Mesenchymal stem cell (in vitro differentiated cells and primary cell): ENCODE measurements at regions not wholly inside any gene's neighbourhood (a gene's known extent, or its start where the extent isn't known, plus 50 kb on each side); places are given as distances from the start of the nearest gene placed in this dataset.
A peak's percentile ranks its signal among the peaks of the same experiment; 100 is the strongest.

Experiments
- DNase-seq: peaks from one replicate; pipeline ENCODE4 v3.0.0-alpha.2; 2013
- H2AFZ ChIP-seq: one replicate; pipeline ENCODE4 v1.6.1; 2013; ENCODE audit warnings: low read depth, mild to moderate bottlenecking, control low read depth, inconsistent platforms, low read length, moderate library complexity
- H2AK5ac ChIP-seq: 2 replicates; pipeline ENCODE4 v1.6.1; 2013; ENCODE audit warnings: low read length, moderate library complexity, mild to moderate bottlenecking, inconsistent platforms; ENCODE audit not compliant: severe bottlenecking
- H2BK120ac ChIP-seq: one replicate; pipeline ENCODE4 v1.6.1; 2013; ENCODE audit warnings: low read depth, mild to moderate bottlenecking, inconsistent platforms, low read length, moderate library complexity
- H2BK12ac ChIP-seq, 2 experiments: one replicate each; pipeline ENCODE4 v1.6.1; 2013; ENCODE audit warnings: inconsistent platforms in 2 of 2, low read length in 2 of 2, mild to moderate bottlenecking in 2 of 2, moderate library complexity in 2 of 2, control low read depth in 1 of 2
- H2BK15ac ChIP-seq: one replicate; pipeline ENCODE4 v1.6.1; 2013; ENCODE audit warnings: mild to moderate bottlenecking, low read depth, inconsistent platforms; ENCODE audit not compliant: poor library complexity, severe bottlenecking
- H2BK5ac ChIP-seq: 2 replicates; pipeline ENCODE4 v1.6.1; 2013; ENCODE audit warnings: low read depth, mild to moderate bottlenecking, low read length, control low read depth, inconsistent platforms; ENCODE audit not compliant: poor library complexity, severe bottlenecking
- H3K14ac ChIP-seq, 2 experiments: one replicate each; pipeline ENCODE4 v1.6.1; 2013; ENCODE audit warnings: inconsistent platforms in 2 of 2, low read length in 2 of 2, control low read depth in 1 of 2, mild to moderate bottlenecking in 1 of 2, moderate library complexity in 1 of 2
- H3K18ac ChIP-seq, 2 experiments: one replicate each; pipeline ENCODE4 v1.6.1; 2013; ENCODE audit warnings: inconsistent platforms in 2 of 2, low read length in 2 of 2, control low read depth in 1 of 2, low read depth in 1 of 2, mild to moderate bottlenecking in 1 of 2
- H3K23ac ChIP-seq, 2 experiments: one replicate each; pipeline ENCODE4 v1.6.1; 2013; ENCODE audit warnings: inconsistent platforms in 2 of 2, low read length in 2 of 2, mild to moderate bottlenecking in 2 of 2, moderate library complexity in 2 of 2, control low read depth in 1 of 2
- H3K27ac ChIP-seq: 2 replicates; pipeline ENCODE4 v1.5.1; 2013; ENCODE audit warnings: mild to moderate bottlenecking, moderate library complexity, low read length, control low read depth, inconsistent platforms; ENCODE audit not compliant: poor library complexity, severe bottlenecking
- H3K27me3 ChIP-seq, 2 experiments: 2 replicates each; pipeline versions ENCODE4 v1.6.1 to v1.7.0; 2013; ENCODE audit warnings: low read length in 2 of 2, mild to moderate bottlenecking in 2 of 2, moderate library complexity in 2 of 2, control low read depth in 1 of 2, inconsistent platforms in 1 of 2; ENCODE audit not compliant: control insufficient read depth in 1 of 2, insufficient read depth in 1 of 2
- H3K36me3 ChIP-seq, 2 experiments: 2 replicates each; pipeline versions ENCODE4 v1.6.1 to v1.7.0; 2013; ENCODE audit warnings: low read length in 2 of 2, control low read depth in 1 of 2, inconsistent platforms in 1 of 2, low read depth in 1 of 2, mild to moderate bottlenecking in 1 of 2; ENCODE audit not compliant: insufficient read depth in 2 of 2, control insufficient read depth in 1 of 2
- H3K4ac ChIP-seq, 2 experiments: one replicate each; pipeline ENCODE4 v1.6.1; 2013; ENCODE audit warnings: inconsistent platforms in 2 of 2, low read length in 2 of 2, mild to moderate bottlenecking in 2 of 2, moderate library complexity in 2 of 2, control low read depth in 1 of 2, low read depth in 1 of 2
- H3K4me1 ChIP-seq: 2 replicates; pipeline ENCODE4 v1.6.1; 2013; ENCODE audit warnings: low read depth, low read length, control low read depth; ENCODE audit not compliant: control insufficient read depth, insufficient read depth
- H3K4me2 ChIP-seq: 2 replicates; pipeline ENCODE4 v1.6.1; 2013; ENCODE audit warnings: low read length, mild to moderate bottlenecking, inconsistent platforms; ENCODE audit not compliant: poor library complexity, severe bottlenecking
- H3K4me3 ChIP-seq, 2 experiments: 2 replicates each; pipeline versions ENCODE4 v1.5.1 to v1.7.0; 2013; ENCODE audit warnings: low read length in 2 of 2, mild to moderate bottlenecking in 2 of 2, control low read depth in 1 of 2, low read depth in 1 of 2; ENCODE audit not compliant: insufficient read depth in 1 of 2
- H3K79me1 ChIP-seq: replicated peaks from 2 replicates; pipeline ENCODE4 v1.6.1; 2013; ENCODE audit warnings: mild to moderate bottlenecking, control low read depth, low read length, inconsistent platforms; ENCODE audit not compliant: poor library complexity, severe bottlenecking
- H3K9ac ChIP-seq: 2 replicates; pipeline ENCODE4 v1.7.0; 2013; ENCODE audit warnings: mild to moderate bottlenecking, low read length, moderate library complexity
- H3K9me3 ChIP-seq: 2 replicates; pipeline ENCODE4 v1.7.0; 2013; ENCODE audit warnings: mild to moderate bottlenecking, low read length; ENCODE audit not compliant: control insufficient read depth
- H4K8ac ChIP-seq: one replicate; pipeline ENCODE4 v1.6.1; 2013; ENCODE audit warnings: inconsistent platforms, mild to moderate bottlenecking, low read length, moderate library complexity
- H4K91ac ChIP-seq: one replicate; pipeline ENCODE4 v1.6.1; 2013; ENCODE audit warnings: mild to moderate bottlenecking, low read length, inconsistent platforms
- WGBS: methylation state at CpG from one replicate; pipeline ENCODE4 v1.1.7; 2013; ENCODE audit warnings: mixed read lengths; 5-methylcytosine and 5-hydroxymethylcytosine counted together

DNA sequence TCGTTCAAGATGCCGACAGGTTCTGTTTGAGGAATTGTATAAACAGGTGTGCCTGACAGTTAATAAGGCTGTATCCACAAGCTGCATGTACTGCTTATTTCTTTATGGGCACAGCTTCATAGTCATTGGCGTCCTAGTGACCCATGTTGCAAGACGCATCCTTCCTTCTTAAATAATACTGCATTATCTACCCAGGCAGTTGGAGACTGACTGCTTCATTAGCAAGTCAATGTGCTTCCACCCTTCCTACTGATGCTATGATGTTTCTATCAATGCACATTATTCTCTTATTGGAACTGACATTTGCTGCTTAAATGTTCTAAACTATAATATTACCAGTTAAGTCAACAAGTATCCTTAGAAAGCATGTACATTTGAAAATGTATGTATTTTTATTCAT, 950.0 kb upstream of the MIR17HG start:
- Histone ChIP-seq H3K9me3 (peaks cover 12% of the 10 kb centered on the region), H2BK120ac (no peak overlapping the region), H3K79me1 (no peaks in the 10 kb centered on the region), H3K4ac (no peak overlapping the region), H4K91ac (no peak overlapping the region), H2AFZ (no peak overlapping the region), H3K4me3 (no peak overlapping the region), H3K4me2 (no peak overlapping the region), H2BK5ac (no peak overlapping the region), H3K36me3 (no peaks in the 10 kb centered on the region), H2AK5ac (no peak overlapping the region), H3K4me1 (no peaks in the 10 kb centered on the region), H3K27me3 (no peaks in the 10 kb centered on the region), H3K14ac (no peak overlapping the region), H3K23ac (no peak overlapping the region), H3K9ac (no peak overlapping the region), H3K18ac (no peak overlapping the region), H2BK12ac (no peak overlapping the region), H2BK15ac (no peak overlapping the region), H4K8ac (no peak overlapping the region), H3K27ac (no peak overlapping the region)
- no peak for DNase-seq
- WGBS = 92% methylated on average over 4 of the region's 4 CpGs

DNA sequence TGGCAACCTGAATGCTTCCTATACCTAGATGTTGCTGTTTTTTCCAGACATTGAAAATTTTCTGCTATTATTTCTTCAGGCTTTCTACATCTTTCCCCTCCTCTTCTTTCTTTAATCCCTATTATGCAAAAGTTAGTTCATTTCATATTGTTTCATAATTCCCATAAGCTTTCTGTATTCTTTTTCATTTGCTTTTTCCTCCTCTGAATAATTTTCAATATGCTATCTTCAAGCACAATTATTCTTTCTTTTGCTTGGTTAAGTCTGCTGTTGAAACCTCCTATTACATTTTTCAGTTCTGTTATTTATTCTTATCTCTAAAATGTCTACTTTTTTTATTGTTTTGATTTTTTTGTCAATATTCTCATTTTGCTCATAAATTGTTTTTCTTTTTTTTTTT, 947.1 kb upstream of the MIR17HG start:
- Histone ChIP-seq H3K4me3 (no peak overlapping the region), H2BK15ac (no peak overlapping the region), H3K27ac (no peak overlapping the region), H3K27me3 (no peaks in the 10 kb centered on the region), H2BK120ac (no peak overlapping the region), H3K9ac (no peak overlapping the region), H2BK5ac (no peak overlapping the region), H3K4me1 (no peaks in the 10 kb centered on the region), H3K14ac (no peak overlapping the region), H3K23ac (no peak overlapping the region), H3K4me2 (no peak overlapping the region), H2BK12ac (no peak overlapping the region), H4K8ac (no peak overlapping the region), H3K4ac (no peak overlapping the region), H2AFZ (no peak overlapping the region), H3K36me3 (no peaks in the 10 kb centered on the region), H3K9me3 (peaks cover 12% of the 10 kb centered on the region), H3K18ac (no peak overlapping the region), H3K79me1 (no peaks in the 10 kb centered on the region), H4K91ac (no peak overlapping the region), H2AK5ac (no peak overlapping the region)
- DNase-seq = no peak

DNA sequence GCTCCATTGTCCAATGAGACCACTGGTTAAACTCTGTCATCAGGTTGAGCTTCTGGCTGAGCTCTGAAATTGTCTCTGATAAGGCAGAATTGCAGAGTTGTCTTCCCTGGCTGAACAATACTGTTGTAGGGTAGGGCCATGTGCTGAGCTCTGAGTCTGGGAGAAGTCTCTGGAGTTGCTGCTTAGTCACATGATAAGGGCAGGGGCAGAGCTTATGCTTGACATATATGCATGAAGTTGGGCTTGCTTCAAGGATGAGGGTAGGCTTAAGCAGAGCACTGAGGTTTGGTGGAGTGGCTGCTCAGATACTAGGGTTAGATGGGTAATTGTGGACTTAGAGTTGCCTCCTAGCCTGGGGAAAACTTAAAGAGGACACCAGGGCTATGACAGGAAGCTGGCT, 946.3 kb upstream of the MIR17HG start:
- Histone ChIP-seq H3K9ac (no peak overlapping the region), H3K23ac (no peak overlapping the region), H2BK15ac (peak overlapping the region; percentile 49), H3K4me3 (no peak overlapping the region), H3K4me1 (no peaks in the 10 kb centered on the region), H2BK120ac (no peak overlapping the region), H3K79me1 (no peaks in the 10 kb centered on the region), H3K4ac (no peak overlapping the region), H2BK12ac (no peak overlapping the region), H2BK5ac (no peak overlapping the region), H3K18ac (no peak overlapping the region), H2AK5ac (no peak overlapping the region), H3K36me3 (no peaks in the 10 kb centered on the region), H3K9me3 (peaks cover 12% of the 10 kb centered on the region), H3K27me3 (no peaks in the 10 kb centered on the region), H3K27ac (no peak overlapping the region), H4K91ac (no peak overlapping the region), H2AFZ (no peak overlapping the region), H3K14ac (no peak overlapping the region), H3K4me2 (no peak overlapping the region), H4K8ac (no peak overlapping the region)
- DNase-seq = no peak

DNA sequence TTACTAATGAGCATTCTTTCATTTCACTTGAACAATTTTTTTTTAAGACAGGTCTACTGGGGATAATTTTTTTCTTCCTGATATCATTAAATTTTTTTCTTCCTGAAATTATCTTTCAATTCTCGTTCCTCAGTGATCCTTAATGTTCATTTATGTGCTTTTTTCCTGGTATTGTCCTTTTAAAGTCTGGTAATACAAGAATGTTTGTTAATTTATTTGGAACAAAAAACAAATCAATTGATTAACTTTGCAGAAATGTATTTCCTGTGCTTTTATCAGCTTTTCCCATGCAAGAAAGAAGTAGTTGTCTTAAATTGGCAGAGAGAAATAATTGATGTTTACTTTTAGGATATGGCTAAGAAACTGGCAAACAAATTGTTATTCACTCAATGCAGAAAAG, 945.4 kb upstream of the MIR17HG start:
- H2BK5ac ChIP-seq = no peak overlapping the region
- H3K23ac ChIP-seq = no peak overlapping the region
- no peak for DNase-seq
- no peak overlapping the region for H3K18ac ChIP-seq
- H3K4ac ChIP-seq = no peak overlapping the region
- no peak overlapping the region for H3K9ac ChIP-seq
- no peaks in the 10 kb centered on the region for H3K79me1 ChIP-seq
- H4K91ac ChIP-seq = no peak overlapping the region
- H3K4me3 ChIP-seq = no peak overlapping the region
- H3K4me1 ChIP-seq = no peaks in the 10 kb centered on the region
- peaks cover 12% of the 10 kb centered on the region for H3K9me3 ChIP-seq
- H2BK15ac ChIP-seq = no peak overlapping the region
- no CpG with 5 or more reads among the region's 1 CpG for WGBS
- no peak overlapping the region for H3K4me2 ChIP-seq
- H3K27me3 ChIP-seq = no peaks in the 10 kb centered on the region
- no peak overlapping the region for H4K8ac ChIP-seq
- H3K14ac ChIP-seq = no peak overlapping the region
- H3K36me3 ChIP-seq = no peaks in the 10 kb centered on the region
- H3K27ac ChIP-seq = no peak overlapping the region
- H2BK12ac ChIP-seq = no peak overlapping the region
- H2AFZ ChIP-seq = no peak overlapping the region
- no peak overlapping the region for H2AK5ac ChIP-seq
- no peak overlapping the region for H2BK120ac ChIP-seq
